HCT116 (cell line): ENCODE measurements at regions not wholly inside any gene's neighbourhood (a gene's known extent, or its start where the extent isn't known, plus 50 kb on each side); places are given as distances from the start of the nearest gene placed in this dataset.

Source experiments
- ATAC-seq: fragments of 200-7000 bp; cut with Tn5 transposase; 2 replicates; pipeline ENCODE4 v1.9.1; 2020; ENCODE audit warnings: mild to moderate bottlenecking, moderate library complexity
- BruUV-seq: library from RNA; stranded (reverse); fragments of 400-500 nt; replicated peaks from 2 replicates; lab custom pipeline; 2021; lab: Mats Ljungman, UMichigan
- CTCF ChIA-PET: fragments of 300-600 bp; sonication (Branson Sonifier 250); formaldehyde crosslinking; loops from one replicate; lab custom pipeline; 2021; ENCODE audit warnings: antibody characterized with exemption; lab: Charles Lee
- POLR2A ChIA-PET: fragments of 300-600, 350-600 bp; sonication (Branson Sonifier 250); formaldehyde crosslinking; loops from one replicate; lab custom pipeline; 2021; ENCODE audit warnings: antibody characterized with exemption; lab: Charles Lee
- RAD21 ChIA-PET, 2 experiments: fragments of 300-600 bp; sonication (Branson Sonifier 250); formaldehyde crosslinking; loops; one replicate each; lab custom pipeline; 2023; ENCODE audit warnings: low total read pairs in 2 of 2; ENCODE audit not compliant: uncharacterized antibody in 2 of 2, unreplicated experiment in 2 of 2, low non-redundant PET in 1 of 2; lab: Charles Lee
- DNase-seq: peaks from one replicate; pipeline ENCODE4 v3.0.0-alpha.2; 2010; ENCODE audit warnings: low read depth, low spot score
- H2AFZ ChIP-seq: fragments of 200-600 bp; shearing (Covaris generic), sonication (generic); 2 replicates; pipeline ENCODE4 v1.6.1; 2017; ENCODE audit warnings: low read depth, mixed run types, mixed read lengths, antibody characterized with exemption, low read length; ENCODE audit not compliant: poor library complexity, severe bottlenecking
- H3K27ac ChIP-seq: 2 replicates; pipeline ENCODE4 v1.5.1; 2012; ENCODE audit warnings: low read depth, low read length
- H3K27me3 ChIP-seq: fragments of 200-600 bp; sonication (generic); 2 replicates; pipeline ENCODE4 v1.6.1; 2016; ENCODE audit warnings: mixed run types, low read length, mixed read lengths; ENCODE audit not compliant: insufficient read depth
- H3K36me3 ChIP-seq, 2 experiments: fragments of 200-500 bp in 1 of 2; fragments of 200-600 bp in 1 of 2; sonication (Bioruptor generic) in 1 of 2; sonication (generic) in 1 of 2; 2 replicates each; pipeline versions ENCODE4 v1.5.1 to v1.6.1; 2014 to 2016; ENCODE audit warnings: low read length in 2 of 2, inconsistent platforms in 1 of 2, mixed read lengths in 1 of 2, mixed run types in 1 of 2; ENCODE audit not compliant: insufficient read depth in 2 of 2, control insufficient read depth in 1 of 2
- H3K4me1 ChIP-seq, 2 experiments: fragments of 200-600 bp in 1 of 2; sonication (generic) in 1 of 2; 2 replicates each; pipeline versions ENCODE4 v1.5.1 to v1.6.1; 2012 to 2017; ENCODE audit warnings: low read length in 2 of 2, inconsistent platforms in 1 of 2, mild to moderate bottlenecking in 1 of 2, mixed read lengths in 1 of 2, mixed run types in 1 of 2, moderate library complexity in 1 of 2; ENCODE audit not compliant: insufficient read depth in 2 of 2, control insufficient read depth in 1 of 2
- H3K4me2 ChIP-seq: fragments of 200-600 bp; sonication (generic); 2 replicates; pipeline ENCODE4 v1.6.1; 2017; ENCODE audit warnings: mixed run types, low read length, mixed read lengths
- H3K4me3 ChIP-seq, 2 experiments: fragments of 200-600 bp in 1 of 2; sonication (generic) in 1 of 2; replicated peaks in 1 of 2; 2 replicates each; pipeline ENCODE4 v1.5.1; 2011 to 2016; ENCODE audit warnings: low read length in 2 of 2, control low read depth in 1 of 2, low read depth in 1 of 2, mild to moderate bottlenecking in 1 of 2, mixed read lengths in 1 of 2, mixed run types in 1 of 2
- H3K79me2 ChIP-seq: fragments of 200-600 bp; sonication (generic); 2 replicates; pipeline ENCODE4 v1.6.1; 2017; ENCODE audit warnings: mild to moderate bottlenecking, mixed run types, low read length, moderate library complexity, mixed read lengths; ENCODE audit not compliant: insufficient read depth
- H3K9ac ChIP-seq: fragments of 200-600 bp; sonication (generic); 2 replicates; pipeline ENCODE4 v1.6.1; 2016; ENCODE audit warnings: low read length, mixed read lengths
- H3K9me2 ChIP-seq: fragments of 200-600 bp; sonication (generic), shearing (Covaris generic); 2 replicates; pipeline ENCODE4 v1.6.1; 2017; ENCODE audit warnings: mixed run types, mild to moderate bottlenecking, moderate library complexity; ENCODE audit not compliant: insufficient read depth
- H3K9me3 ChIP-seq, 2 experiments: fragments of 200-500 bp in 1 of 2; fragments of 200-600 bp in 1 of 2; sonication (Bioruptor generic) in 1 of 2; sonication (generic) in 1 of 2; 2 replicates each; pipeline ENCODE4 v1.6.1; 2014 to 2017; ENCODE audit warnings: low read length in 2 of 2, mixed read lengths in 2 of 2, inconsistent platforms in 1 of 2, low read depth in 1 of 2, mild to moderate bottlenecking in 1 of 2, mixed run types in 1 of 2, moderate library complexity in 1 of 2; ENCODE audit not compliant: control insufficient read depth in 1 of 2, insufficient read depth in 1 of 2
- H4K20me1 ChIP-seq: fragments of 200-600 bp; sonication (generic), shearing (Covaris generic); 2 replicates; pipeline ENCODE4 v1.6.1; 2017; ENCODE audit warnings: mixed run types, mild to moderate bottlenecking, moderate library complexity; ENCODE audit not compliant: insufficient read depth
- CEBPB ChIP-seq: IDR thresholded peaks from 2 replicates; pipeline ENCODE4 v1.6.1; 2012; ENCODE audit warnings: low read depth
- EGR1 ChIP-seq: IDR thresholded peaks from 2 replicates; pipeline ENCODE4 v1.6.1; 2012; ENCODE audit warnings: low read depth
- ELF1 ChIP-seq: IDR thresholded peaks from 2 replicates; pipeline ENCODE4 v1.6.1; 2012; ENCODE audit warnings: low read depth, borderline replicate concordance
- EZH2 ChIP-seq: fragments of 200-600 bp; sonication (generic); IDR thresholded peaks from 2 replicates; pipeline ENCODE4 v1.6.1; 2017; ENCODE audit warnings: antibody characterized with exemption, mixed run types
- JUND ChIP-seq: IDR thresholded peaks from 2 replicates; pipeline ENCODE4 v1.6.1; 2012
- RAD21 ChIP-seq: IDR thresholded peaks from 2 replicates; pipeline ENCODE4 v1.6.1; 2012; ENCODE audit warnings: low read depth, mild to moderate bottlenecking
- SP1 ChIP-seq: IDR thresholded peaks from 2 replicates; pipeline ENCODE4 v1.6.1; 2012; ENCODE audit warnings: low read depth
- YY1 ChIP-seq: IDR thresholded peaks from 2 replicates; pipeline ENCODE4 v1.6.1; 2011; ENCODE audit warnings: low read length, low read depth, moderate library complexity, mild to moderate bottlenecking; ENCODE audit not compliant: insufficient replicate concordance; ENCODE audit errors: extremely low read depth
- ZFX ChIP-seq: fragments of 450-650 bp; IDR thresholded peaks from 2 replicates; pipeline ENCODE4 v1.6.1; 2017
- ZNF274 ChIP-seq: fragments of 200-500 bp; sonication (Bioruptor generic); IDR thresholded peaks from 2 replicates; pipeline ENCODE4 v1.6.1; 2014; ENCODE audit warnings: mild to moderate bottlenecking, low read depth, low read length, inconsistent platforms
- intact Hi-C: fragments of 100-400 bp; cut with micrococcal nuclease; formaldehyde crosslinking; loops from 2 replicates; pipeline ENCODE4 v1.10.0; 2022
- TF ChIP-seq, protein P1 (sequence below): IDR thresholded peaks from 2 replicates; pipeline ENCODE4 v1.6.1; 2012
- TF ChIP-seq, protein P2 (sequence below): IDR thresholded peaks from 2 replicates; pipeline ENCODE4 v1.6.1; 2012
- TF ChIP-seq, protein P3 (sequence below), 3 experiments: fragments of 200-600 bp in 1 of 3; sonication (generic) in 1 of 3; IDR thresholded peaks in 2 of 3; conservative IDR thresholded peaks in 1 of 3; 2 replicates each; pipeline ENCODE4 v1.5.1; 2012 to 2017; ENCODE audit warnings: low read depth in 2 of 3, low read length in 2 of 3, antibody characterized with exemption in 1 of 3, borderline replicate concordance in 1 of 3, control low read depth in 1 of 3, mild to moderate bottlenecking in 1 of 3, mixed read lengths in 1 of 3, mixed run types in 1 of 3, moderate library complexity in 1 of 3; ENCODE audit not compliant: insufficient read depth in 1 of 3

DNA sequence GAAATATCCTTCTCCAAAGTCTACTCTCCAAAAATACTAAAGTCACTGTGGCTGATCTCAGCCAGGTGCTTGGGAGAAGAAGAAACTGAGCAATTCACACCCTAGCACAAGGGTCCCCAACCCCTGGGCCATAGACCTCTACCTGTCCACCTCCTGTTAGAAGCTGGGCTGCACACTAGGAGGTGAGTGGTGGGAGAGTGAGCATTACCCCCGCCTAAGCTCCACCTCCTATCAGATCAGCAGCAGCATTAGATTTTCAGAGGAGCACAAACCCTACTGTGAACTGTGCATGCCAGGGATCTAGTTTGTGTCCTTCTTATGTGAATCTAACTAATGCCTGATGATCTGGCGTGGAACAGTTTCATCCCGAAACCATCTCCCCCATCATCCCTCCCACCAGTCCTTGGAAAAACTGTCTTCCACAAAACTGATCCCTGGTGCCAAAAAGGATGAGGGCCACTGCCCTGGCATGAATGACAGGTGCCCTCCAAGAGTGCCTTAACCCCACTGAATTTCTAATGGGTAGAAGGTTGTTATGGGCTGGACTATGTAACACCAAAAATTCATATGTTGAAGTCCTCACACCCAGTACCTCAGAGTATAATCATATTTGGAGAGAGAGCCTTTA, 109.2 kb upstream of the CDYL start:
- ChIA-PET POLR2A (no interaction called here), CTCF (no interaction called here), RAD21 (no interaction called here)
- Histone ChIP-seq H2AFZ (no peak overlapping the region), H3K36me3 (no peaks in the 10 kb centered on the region), H4K20me1 (no peaks in the 10 kb centered on the region), H3K9me3 (no peaks in the 10 kb centered on the region), H3K27ac (no peak overlapping the region), H3K79me2 (no peaks in the 10 kb centered on the region), H3K9me2 (no peaks in the 10 kb centered on the region), H3K27me3 (no peaks in the 10 kb centered on the region), H3K4me1 (no peaks in the 10 kb centered on the region), H3K4me2 (no peak overlapping the region), H3K9ac (no peak overlapping the region), H3K4me3 (no peak overlapping the region)
- ATAC-seq: no peak
- no peak for TF ChIP-seq ZFX
- TF ChIP-seq EGR1: no peak
- no peak for TF ChIP-seq EZH2
- TF ChIP-seq ELF1: no peak
- TF ChIP-seq, protein P1, sequence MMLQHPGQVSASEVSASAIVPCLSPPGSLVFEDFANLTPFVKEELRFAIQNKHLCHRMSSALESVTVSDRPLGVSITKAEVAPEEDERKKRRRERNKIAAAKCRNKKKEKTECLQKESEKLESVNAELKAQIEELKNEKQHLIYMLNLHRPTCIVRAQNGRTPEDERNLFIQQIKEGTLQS: no peak
- TF ChIP-seq CEBPB: no peak
- TF ChIP-seq, protein P2, sequence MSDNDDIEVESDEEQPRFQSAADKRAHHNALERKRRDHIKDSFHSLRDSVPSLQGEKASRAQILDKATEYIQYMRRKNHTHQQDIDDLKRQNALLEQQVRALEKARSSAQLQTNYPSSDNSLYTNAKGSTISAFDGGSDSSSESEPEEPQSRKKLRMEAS: no peak
- no peak for TF ChIP-seq JUND
- DNase-seq: no peak
- intact Hi-C loops: no loop called here
- BruUV-seq: no TSS peak

DNA sequence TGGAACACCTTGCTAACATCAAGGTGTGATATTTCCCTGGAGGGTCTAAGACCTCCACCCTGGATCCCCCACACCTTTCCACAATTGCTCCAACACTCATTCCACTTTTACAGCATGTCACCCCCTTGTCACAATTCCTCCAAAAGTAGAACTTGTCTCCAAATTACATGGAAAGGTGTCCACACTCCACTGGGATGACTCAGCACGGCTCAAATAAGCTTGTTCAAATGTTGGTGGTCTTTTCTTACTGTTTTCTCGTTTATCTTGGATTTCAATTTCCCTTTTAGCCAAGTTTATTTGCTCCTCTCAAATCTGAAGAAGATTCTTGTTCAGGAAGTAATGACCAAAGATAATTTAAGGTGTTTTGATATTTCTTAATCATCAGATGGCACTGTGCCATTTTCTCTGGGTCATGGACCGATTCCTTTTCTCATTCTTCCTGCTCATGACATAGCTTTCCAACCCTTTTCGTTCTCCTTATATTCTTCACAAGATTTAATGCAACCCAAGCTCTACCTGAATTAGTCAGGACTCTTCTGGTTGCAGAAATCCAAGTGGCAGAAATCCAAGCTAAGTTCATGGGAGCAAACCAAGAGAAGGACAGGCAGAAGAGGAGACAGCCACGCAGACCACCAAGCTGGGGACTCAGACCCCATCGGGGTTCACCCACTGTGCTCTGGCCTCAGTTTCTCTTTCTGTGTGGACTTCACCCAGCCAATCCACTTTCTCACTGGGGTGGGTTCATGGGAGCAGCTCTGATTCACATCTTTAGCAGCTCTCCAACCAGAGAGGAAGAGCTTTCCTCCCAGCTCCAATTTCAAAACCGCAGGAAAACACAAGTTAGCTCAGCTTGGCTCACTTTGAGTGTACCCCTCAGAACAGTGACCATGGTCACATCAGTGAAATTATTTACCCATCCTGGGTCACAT, 110.5 kb upstream of the CDYL start:
- Histone ChIP-seq H2AFZ (no peak overlapping the region), H3K9me2 (no peaks in the 10 kb centered on the region), H3K27ac (no peak overlapping the region), H3K4me2 (no peak overlapping the region), H3K9ac (no peak overlapping the region), H3K36me3 (no peaks in the 10 kb centered on the region), H3K4me1 (no peaks in the 10 kb centered on the region), H3K4me3 (no peak overlapping the region), H3K9me3 (no peaks in the 10 kb centered on the region), H3K79me2 (no peaks in the 10 kb centered on the region), H3K27me3 (no peaks in the 10 kb centered on the region), H4K20me1 (no peaks in the 10 kb centered on the region)
- RAD21 ChIA-PET: no interaction called here
- POLR2A ChIA-PET: no interaction called here
- intact Hi-C loops: no loop called here
- ATAC-seq: no peak
- no TSS peak for BruUV-seq
- CTCF ChIA-PET: no interaction called here
- TF ChIP-seq, protein P3, sequence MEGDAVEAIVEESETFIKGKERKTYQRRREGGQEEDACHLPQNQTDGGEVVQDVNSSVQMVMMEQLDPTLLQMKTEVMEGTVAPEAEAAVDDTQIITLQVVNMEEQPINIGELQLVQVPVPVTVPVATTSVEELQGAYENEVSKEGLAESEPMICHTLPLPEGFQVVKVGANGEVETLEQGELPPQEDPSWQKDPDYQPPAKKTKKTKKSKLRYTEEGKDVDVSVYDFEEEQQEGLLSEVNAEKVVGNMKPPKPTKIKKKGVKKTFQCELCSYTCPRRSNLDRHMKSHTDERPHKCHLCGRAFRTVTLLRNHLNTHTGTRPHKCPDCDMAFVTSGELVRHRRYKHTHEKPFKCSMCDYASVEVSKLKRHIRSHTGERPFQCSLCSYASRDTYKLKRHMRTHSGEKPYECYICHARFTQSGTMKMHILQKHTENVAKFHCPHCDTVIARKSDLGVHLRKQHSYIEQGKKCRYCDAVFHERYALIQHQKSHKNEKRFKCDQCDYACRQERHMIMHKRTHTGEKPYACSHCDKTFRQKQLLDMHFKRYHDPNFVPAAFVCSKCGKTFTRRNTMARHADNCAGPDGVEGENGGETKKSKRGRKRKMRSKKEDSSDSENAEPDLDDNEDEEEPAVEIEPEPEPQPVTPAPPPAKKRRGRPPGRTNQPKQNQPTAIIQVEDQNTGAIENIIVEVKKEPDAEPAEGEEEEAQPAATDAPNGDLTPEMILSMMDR (IDR thresholded peaks at IDR 0.05 in 2 of 3, conservative IDR thresholded peaks at IDR 0.05 in 1 of 3; ENCODE audit: borderline replicate concordance in 1 of 3, insufficient read depth in 1 of 3, low read depth in 2 of 3, low read length in 2 of 3): no peak
- TF ChIP-seq ZFX: no peak
- TF ChIP-seq EGR1: no peak
- TF ChIP-seq YY1: no peak
- no peak for TF ChIP-seq SP1
- TF ChIP-seq RAD21: no peak
- TF ChIP-seq ZNF274: no peak
- no peak for DNase-seq
